Kidney capillary endothelial cell (primary cell): ENCODE measurements at regions not wholly inside any gene's neighbourhood (a gene's known extent, or its start where the extent isn't known, plus 50 kb on each side); places are given as distances from the start of the nearest gene placed in this dataset.
"Not testable (repeated sequence)": the region's sequence is repeated elsewhere in the genome, so short reads cannot be mapped to it uniquely, and the experiment has no call there.

ENCODE experiments used
- DNase-seq: peaks from one replicate; pipeline ENCODE4 v3.0.0-alpha.2; 2018; ENCODE audit warnings: low spot score

DNA sequence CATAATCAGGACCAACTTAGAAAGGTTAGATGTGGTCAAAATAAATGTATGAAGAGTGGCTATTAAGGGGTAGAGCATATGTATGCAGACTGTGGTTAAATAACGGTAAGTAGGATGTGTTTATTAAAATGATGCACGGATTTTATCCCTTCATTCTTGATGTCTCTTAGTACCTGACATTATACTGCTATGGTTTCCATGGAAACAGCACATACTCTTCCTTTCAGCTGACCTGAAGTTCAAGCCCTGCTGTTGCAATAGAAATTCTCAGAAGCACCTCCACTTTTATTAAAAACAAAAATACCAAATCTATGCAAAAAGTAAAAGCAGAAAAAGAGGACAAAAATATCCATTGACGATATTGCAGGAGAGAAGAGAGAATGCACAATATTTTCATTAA lies 381.4 kb downstream of the RWDD3 start:
- DNase-seq = no peak

- no peak for DNase-seq
Observed at GRCh38 chr1:95620076-95620475, 386.1 kb downstream of the RWDD3 start.

DNA sequence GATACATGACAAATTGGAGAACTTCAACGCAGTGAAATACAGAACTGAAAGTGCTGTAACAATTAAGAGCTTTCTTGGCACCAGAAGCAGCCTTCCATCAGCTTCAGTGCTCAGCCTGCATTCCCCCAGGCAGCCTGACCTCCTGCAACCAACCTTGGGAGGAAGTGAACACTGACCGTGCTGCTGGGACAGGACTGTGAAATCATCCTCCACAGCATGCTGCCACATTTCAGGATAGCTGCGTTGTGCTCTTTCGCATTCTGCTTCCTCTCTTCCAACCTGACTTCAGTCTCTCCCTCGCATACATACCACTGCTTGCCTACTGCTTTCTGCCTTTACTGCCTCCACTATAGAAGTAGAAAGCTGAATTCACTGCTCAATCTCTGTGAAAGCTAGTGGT lies 388.6 kb downstream of the RWDD3 start:
- DNase-seq = no peak

GRCh38 chr1:95625224-95625623 lies 391.2 kb downstream of the RWDD3 start:
- no peak for DNase-seq

- no peak for DNase-seq
Observed at GRCh38 chr1:95627244-95627643, 393.2 kb downstream of the RWDD3 start.

- DNase-seq = no peak
Observed at GRCh38 chr1:95631695-95632094, 397.7 kb downstream of the RWDD3 start.

GRCh38 chr1:95635811-95636210 lies 401.8 kb downstream of the RWDD3 start:
- DNase-seq = no peak

DNA sequence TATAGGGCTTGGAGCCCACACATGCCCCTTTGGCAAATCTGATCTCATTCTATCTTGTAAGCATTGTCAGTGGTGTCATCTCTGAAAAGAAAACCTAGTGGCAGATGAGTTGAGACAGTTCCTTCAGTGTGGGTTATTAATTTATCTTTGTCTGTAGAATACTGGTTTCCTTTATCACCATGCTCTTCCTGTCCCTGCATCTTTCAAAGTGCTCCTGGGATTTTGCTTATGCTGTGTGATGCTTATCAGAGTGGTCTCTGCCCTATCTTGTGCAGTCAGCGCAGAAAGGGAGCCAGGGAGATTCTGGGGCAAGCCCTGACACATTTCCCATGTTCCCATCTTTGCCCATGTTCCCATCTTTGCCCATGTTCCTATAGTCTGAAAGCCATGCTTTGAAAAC lies 402.9 kb downstream of the RWDD3 start:
- no peak for DNase-seq

DNA sequence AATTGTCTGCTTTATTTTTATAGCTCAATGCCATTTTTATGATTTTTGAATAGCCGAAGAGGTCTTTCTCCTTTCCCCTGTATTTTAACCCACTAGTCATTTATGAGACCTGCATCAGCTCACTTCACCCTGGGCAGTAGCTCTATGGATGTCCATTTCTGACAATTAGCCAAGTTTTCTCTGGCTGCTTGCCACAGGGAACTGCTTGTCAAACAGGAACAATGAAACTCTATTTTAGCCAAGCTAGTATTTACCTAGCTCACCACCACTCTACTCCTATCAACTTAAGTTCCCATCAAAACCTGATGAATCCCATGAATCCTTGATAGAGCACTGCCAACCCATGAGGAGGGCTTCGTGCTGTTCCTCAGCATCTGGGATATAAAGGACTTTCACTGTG lies 406.7 kb downstream of the RWDD3 start:
- DNase-seq = no peak

DNA sequence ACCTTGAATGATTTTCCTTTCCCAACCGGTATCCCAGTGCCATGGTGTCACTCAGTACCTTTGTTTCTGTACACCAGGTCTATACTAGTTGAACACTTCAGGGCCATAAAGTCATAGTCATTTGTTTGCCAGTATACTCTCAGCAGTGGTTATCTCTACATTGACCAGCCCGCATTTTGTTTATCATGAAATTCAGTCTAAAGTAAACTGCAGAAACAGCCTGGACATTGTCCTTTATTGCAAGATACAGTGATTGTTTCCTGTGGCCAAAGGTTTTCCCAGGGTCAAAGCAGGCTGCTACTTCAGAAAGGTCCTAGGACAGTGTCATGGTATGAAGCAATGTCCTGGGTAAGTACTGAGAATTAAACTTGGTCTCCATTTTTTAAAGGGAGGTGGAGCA lies 407.4 kb downstream of the RWDD3 start:
- DNase-seq = no peak

- no peak for DNase-seq
Observed at GRCh38 chr1:95642035-95642434, 408.0 kb downstream of the RWDD3 start.

DNA sequence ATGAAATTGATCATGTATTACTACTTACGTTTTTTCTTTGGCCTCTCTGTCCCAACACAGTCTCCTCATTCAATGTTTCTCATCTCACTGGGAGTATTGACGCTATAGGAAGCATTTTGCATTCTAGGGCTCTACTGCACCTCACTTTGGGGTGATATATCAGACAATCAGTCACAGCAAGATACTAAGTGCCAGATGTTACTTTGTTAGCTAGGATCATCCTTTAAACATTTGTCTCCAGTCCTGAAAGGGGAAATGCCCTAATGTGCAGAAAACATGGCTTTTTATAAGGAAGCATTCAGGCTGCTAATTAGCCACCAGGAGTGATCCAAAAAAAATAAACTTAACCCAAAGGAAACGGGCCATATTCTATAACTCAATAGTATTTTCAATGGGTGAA lies 409.1 kb downstream of the RWDD3 start:
- DNase-seq = no peak

DNA sequence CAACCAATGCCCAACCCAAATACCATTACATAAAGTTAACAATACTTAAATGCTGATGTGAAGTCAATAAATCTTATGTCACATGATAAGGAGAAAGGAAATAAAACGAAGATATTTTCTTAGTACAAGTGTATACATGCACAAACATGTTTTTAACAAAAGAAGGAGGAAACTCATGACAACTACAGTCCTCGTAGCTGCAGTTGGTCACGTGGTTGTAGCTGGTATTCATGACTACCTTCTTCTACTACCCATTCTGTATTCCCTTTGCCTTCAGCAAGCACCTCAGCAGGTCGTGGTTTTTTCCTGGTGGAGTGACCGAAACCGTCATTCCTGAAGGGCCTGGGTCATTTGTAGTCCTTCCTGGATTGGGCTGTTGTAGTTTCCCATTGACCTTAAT lies 411.1 kb downstream of the RWDD3 start:
- not testable (repeated sequence) for DNase-seq

GRCh38 chr1:95650631-95651030 lies 416.6 kb downstream of the RWDD3 start:
- no peak for DNase-seq

- no peak for DNase-seq
Observed at GRCh38 chr1:95652423-95652965, 418.5 kb downstream of the RWDD3 start.

GRCh38 chr1:95653618-95654017 lies 419.6 kb downstream of the RWDD3 start:
- no peak for DNase-seq

- DNase-seq = no peak
Observed at GRCh38 chr1:95655321-95656020, 421.5 kb downstream of the RWDD3 start.

- DNase-seq = no peak
Observed at GRCh38 chr1:95657248-95657647, 423.2 kb downstream of the RWDD3 start.

GRCh38 chr1:95659166-95659565 lies 425.2 kb downstream of the RWDD3 start:
- no peak for DNase-seq

DNA sequence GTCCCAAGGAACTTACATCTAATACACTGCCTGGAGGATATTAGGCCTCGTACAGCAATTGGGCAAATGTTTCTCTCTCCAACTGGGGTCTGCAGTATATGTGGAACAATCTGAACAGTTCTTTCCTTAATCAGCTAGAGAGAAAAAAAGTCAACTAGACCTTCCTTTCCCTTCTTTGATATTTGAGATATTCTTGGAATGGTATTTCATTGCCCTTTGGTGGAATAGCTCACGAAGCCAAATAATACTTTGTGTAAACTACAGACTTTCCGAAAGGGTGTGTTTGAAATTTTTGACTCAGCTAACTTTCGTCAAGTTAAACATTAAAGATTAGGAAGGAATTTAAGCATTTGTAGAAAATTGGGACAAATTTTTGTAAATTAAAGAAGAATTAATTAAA lies 425.6 kb downstream of the RWDD3 start:
- no peak for DNase-seq

- no peak for DNase-seq
Observed at GRCh38 chr1:95660736-95661135, 426.7 kb downstream of the RWDD3 start.

DNA sequence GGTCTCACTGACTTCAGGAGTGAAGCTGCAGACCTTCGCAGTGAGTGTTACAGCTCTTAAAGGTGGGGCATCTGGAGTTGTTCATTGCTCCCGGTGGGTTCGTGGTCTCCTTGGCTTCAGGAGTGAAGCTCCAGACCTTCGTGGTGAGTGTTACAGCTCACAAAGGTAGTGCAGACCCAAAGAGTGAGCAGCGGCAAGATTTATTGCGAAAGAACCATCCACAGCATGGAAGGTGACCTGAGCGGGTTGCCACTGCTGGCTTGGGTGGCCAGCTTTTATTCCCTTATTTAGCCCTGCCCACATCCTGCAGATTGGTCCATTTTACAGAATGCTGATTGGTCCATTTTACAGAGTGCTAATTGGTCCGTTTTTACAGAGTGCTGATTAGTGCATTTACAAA lies 429.5 kb downstream of the RWDD3 start:
- DNase-seq = not testable (repeated sequence)

DNA sequence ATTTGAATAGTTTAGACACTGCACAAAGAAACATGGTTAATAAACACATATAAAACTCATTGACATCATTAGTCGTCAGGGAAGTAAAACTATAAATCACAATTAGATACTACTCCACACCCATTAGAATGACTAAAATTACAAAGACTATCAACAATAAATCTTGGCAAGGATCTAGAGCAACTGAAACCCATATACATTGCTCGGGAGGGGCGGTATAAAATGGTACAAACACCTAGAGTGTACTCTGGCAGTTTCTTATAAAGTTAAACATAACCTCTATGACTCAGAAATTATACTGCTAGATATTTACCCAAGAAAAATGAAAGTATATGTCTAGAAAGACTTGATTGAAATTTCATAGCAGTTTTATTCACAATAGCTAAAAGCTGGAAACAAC lies 434.2 kb downstream of the RWDD3 start:
- no peak for DNase-seq

- not testable (repeated sequence) for DNase-seq
Observed at GRCh38 chr1:95669638-95670037, 435.6 kb downstream of the RWDD3 start.
